Uterus (tissue), 2 donors: ENCODE measurements at regions not wholly inside any gene's neighbourhood (a gene's known extent, or its start where the extent isn't known, plus 50 kb on each side); places are given as distances from the start of the nearest gene placed in this dataset.

Experiments used
- CTCF ChIP-seq, 4 experiments: fragments of 200-600 bp in 2 of 4; fragments of 450-650 bp in 2 of 4; sonication (generic) in 2 of 4; IDR thresholded peaks; one replicate each; pipeline ENCODE4 v1.5.1; 2016 to 2019; ENCODE audit warnings: antibody characterized with exemption in 4 of 4, mild to moderate bottlenecking in 2 of 4, moderate library complexity in 1 of 4
- POLR2A ChIP-seq, 2 donors: fragments of 450-650 bp; IDR thresholded peaks; one replicate each; pipeline ENCODE4 v1.6.1; 2016; ENCODE audit warnings: antibody characterized with exemption in 2 of 2, mild to moderate bottlenecking in 1 of 2, moderate library complexity in 1 of 2

DNA sequence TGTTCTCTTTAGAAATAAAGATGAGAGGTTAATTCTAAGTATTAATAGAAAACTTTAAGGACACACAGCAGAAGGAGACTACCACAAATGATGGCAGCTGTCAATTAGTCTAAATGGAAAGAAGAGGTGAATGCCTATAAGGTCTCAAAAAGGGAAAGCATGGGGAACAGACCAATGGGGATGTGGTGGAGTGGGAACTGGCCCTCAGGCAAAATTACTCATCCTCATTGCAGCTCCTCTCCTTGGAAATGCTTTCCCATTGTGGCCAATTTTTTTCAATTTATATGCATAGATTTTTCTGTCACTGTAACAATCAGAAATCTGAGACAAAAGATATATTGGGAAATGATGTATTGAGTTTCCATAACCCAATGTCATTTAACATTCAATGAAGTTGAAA lies 222.9 kb upstream of the DEFB112 start:
- TF ChIP-seq CTCF (IDR thresholded peaks at IDR 0.05) (no peak), POLR2A (IDR thresholded peaks at IDR 0.05) (no peak)
